Karpas-422 (cell line): ENCODE measurements at regions not wholly inside any gene's neighbourhood (a gene's known extent, or its start where the extent isn't known, plus 50 kb on each side); places are given as distances from the start of the nearest gene placed in this dataset.

Source experiments
- DNase-seq: peaks from one replicate; pipeline ENCODE4 v3.0.0-alpha.2; 2015
- H2AFZ ChIP-seq: fragments of 200-600 bp; sonication (generic); 2 replicates; pipeline ENCODE4 v1.6.1; 2014; ENCODE audit warnings: antibody characterized with exemption, low read length, mixed read lengths
- H3K27ac ChIP-seq: fragments of 200-600 bp; sonication (generic); 2 replicates; pipeline ENCODE4 v1.5.1; 2014; ENCODE audit warnings: mild to moderate bottlenecking, low read length, moderate library complexity
- H3K27me3 ChIP-seq: fragments of 200-600 bp; sonication (generic); 2 replicates; pipeline ENCODE4 v1.6.1; 2014; ENCODE audit warnings: low read length, mixed read lengths
- H3K36me3 ChIP-seq: fragments of 200-600 bp; sonication (generic); 2 replicates; pipeline ENCODE4 v1.6.1; 2014; ENCODE audit warnings: low read length, mixed read lengths; ENCODE audit not compliant: insufficient read depth
- H3K4me1 ChIP-seq: fragments of 200-600 bp; sonication (generic); 2 replicates; pipeline ENCODE4 v1.6.1; 2014; ENCODE audit warnings: mild to moderate bottlenecking, low read length, mixed read lengths
- H3K4me2 ChIP-seq: fragments of 200-600 bp; sonication (generic); 2 replicates; pipeline ENCODE4 v1.6.1; 2014; ENCODE audit warnings: low read length, low read depth, mild to moderate bottlenecking; ENCODE audit not compliant: poor library complexity, severe bottlenecking
- H3K4me3 ChIP-seq: fragments of 200-600 bp; sonication (generic); 2 replicates; pipeline ENCODE4 v1.5.1; 2014; ENCODE audit warnings: mild to moderate bottlenecking, antibody characterized with exemption, low read length, mixed read lengths
- H3K79me2 ChIP-seq: fragments of 200-600 bp; sonication (generic); 2 replicates; pipeline ENCODE4 v1.6.1; 2014; ENCODE audit warnings: mild to moderate bottlenecking, low read length, mixed read lengths
- H3K9ac ChIP-seq: fragments of 200-600 bp; sonication (generic); 2 replicates; pipeline ENCODE4 v1.6.0; 2014; ENCODE audit warnings: low read length
- H3K9me2 ChIP-seq: fragments of 200-600 bp; sonication (generic), shearing (Covaris generic); replicated peaks from 2 replicates; pipeline ENCODE4 v1.6.0; 2014; ENCODE audit warnings: mild to moderate bottlenecking, low read length, moderate library complexity; ENCODE audit not compliant: insufficient read depth
- H3K9me3 ChIP-seq: fragments of 300-700, 200-600 bp; sonication (generic); 2 replicates; pipeline ENCODE4 v1.6.1; 2014; ENCODE audit warnings: low read length, mixed read lengths
- H4K20me1 ChIP-seq: fragments of 200-600 bp; sonication (generic); 2 replicates; pipeline ENCODE4 v1.6.1; 2014; ENCODE audit warnings: mild to moderate bottlenecking, antibody characterized with exemption, low read length, low read depth; ENCODE audit not compliant: insufficient read depth

DNA sequence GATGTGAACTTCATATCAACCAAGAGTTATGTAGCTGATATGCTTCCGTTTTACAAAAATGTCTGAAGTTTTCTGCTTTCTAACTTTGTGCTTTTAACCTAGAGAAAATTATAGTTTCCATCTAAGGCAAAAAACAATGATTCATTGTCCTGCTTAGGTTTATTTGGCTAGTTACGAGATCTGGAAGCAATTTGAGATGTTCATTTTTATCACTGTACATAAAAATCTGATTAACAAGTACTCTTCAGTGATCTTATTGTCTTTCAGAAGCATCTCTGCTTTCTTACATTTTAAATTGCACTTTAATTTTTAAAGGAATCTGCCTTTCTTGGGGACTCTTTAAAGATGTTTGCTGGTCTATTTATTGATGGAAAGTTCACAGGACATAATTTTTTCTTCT lies 188.1 kb downstream of the RFC3 start:
- Histone ChIP-seq H3K27me3 (no peaks in the 10 kb centered on the region), H3K4me1 (no peaks in the 10 kb centered on the region), H3K4me2 (no peak overlapping the region), H3K4me3 (no peak overlapping the region), H3K9me2 (no peaks in the 10 kb centered on the region), H3K9me3 (no peaks in the 10 kb centered on the region), H3K27ac (no peak overlapping the region), H2AFZ (no peak overlapping the region), H3K9ac (no peak overlapping the region), H3K36me3 (no peaks in the 10 kb centered on the region), H4K20me1 (no peaks in the 10 kb centered on the region), H3K79me2 (no peaks in the 10 kb centered on the region)
- no peak for DNase-seq

- no peaks in the 10 kb centered on the region for H3K27me3 ChIP-seq
- H3K4me3 ChIP-seq = no peak overlapping the region
- no peak for DNase-seq
- no peaks in the 10 kb centered on the region for H4K20me1 ChIP-seq
- H3K36me3 ChIP-seq = no peaks in the 10 kb centered on the region
- no peak overlapping the region for H3K4me2 ChIP-seq
- H3K9ac ChIP-seq = no peak overlapping the region
- H3K9me3 ChIP-seq = no peaks in the 10 kb centered on the region
- H3K79me2 ChIP-seq = no peaks in the 10 kb centered on the region
- no peak overlapping the region for H2AFZ ChIP-seq
- H3K9me2 ChIP-seq = no peaks in the 10 kb centered on the region
- H3K4me1 ChIP-seq = peaks cover 5% of the 10 kb centered on the region; the same call in 1 of the 2 replicates
- no peak overlapping the region for H3K27ac ChIP-seq
These were observed 193.7 kb downstream of the RFC3 start for GRCh38 chr13:34011552-34012085.

GRCh38 chr13:34012382-34012781 lies 194.4 kb downstream of the RFC3 start:
- H3K9me3 ChIP-seq = no peaks in the 10 kb centered on the region
- no peaks in the 10 kb centered on the region for H3K36me3 ChIP-seq
- H3K4me1 ChIP-seq = peaks cover 5% of the 10 kb centered on the region; the same call in 1 of the 2 replicates
- no peak overlapping the region for H3K9ac ChIP-seq
- H3K27ac ChIP-seq = no peak overlapping the region
- no peak for DNase-seq
- no peak overlapping the region for H2AFZ ChIP-seq
- H4K20me1 ChIP-seq = no peaks in the 10 kb centered on the region
- no peaks in the 10 kb centered on the region for H3K9me2 ChIP-seq
- no peak overlapping the region for H3K4me2 ChIP-seq
- no peak overlapping the region for H3K4me3 ChIP-seq
- H3K79me2 ChIP-seq = no peaks in the 10 kb centered on the region
- no peaks in the 10 kb centered on the region for H3K27me3 ChIP-seq

GRCh38 chr13:34013061-34013460 lies 195.1 kb downstream of the RFC3 start:
- DNase-seq = no peak
- no peaks in the 10 kb centered on the region for H3K27me3 ChIP-seq
- no peaks in the 10 kb centered on the region for H3K79me2 ChIP-seq
- no peak overlapping the region for H2AFZ ChIP-seq
- no peaks in the 10 kb centered on the region for H3K9me2 ChIP-seq
- no peaks in the 10 kb centered on the region for H3K36me3 ChIP-seq
- H3K9me3 ChIP-seq = no peaks in the 10 kb centered on the region
- peaks cover 5% of the 10 kb centered on the region; the same call in 1 of the 2 replicates for H3K4me1 ChIP-seq
- no peaks in the 10 kb centered on the region for H4K20me1 ChIP-seq
- H3K4me2 ChIP-seq = no peak overlapping the region
- no peak overlapping the region for H3K4me3 ChIP-seq
- H3K27ac ChIP-seq = no peak overlapping the region
- H3K9ac ChIP-seq = no peak overlapping the region

DNA sequence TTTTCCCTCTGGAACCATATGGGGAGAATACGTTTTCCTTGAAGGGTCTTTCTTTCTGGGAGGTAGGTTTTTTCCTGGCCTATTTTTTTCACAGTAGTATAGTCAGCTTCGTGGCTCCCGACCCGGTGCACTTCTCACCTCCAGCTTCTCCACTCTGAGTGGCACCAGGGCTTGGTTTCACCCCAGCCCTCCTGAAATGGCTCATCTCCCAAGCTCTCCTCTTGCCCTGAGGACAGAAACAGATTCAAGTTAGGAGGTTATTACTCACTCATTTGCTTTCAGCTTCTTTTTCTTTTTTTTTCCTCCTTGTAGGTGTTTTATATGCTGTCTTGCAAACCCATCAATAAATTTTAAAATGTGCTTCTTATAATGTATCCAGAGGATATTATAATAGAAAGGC lies 199.3 kb downstream of the RFC3 start:
- Histone ChIP-seq H3K4me2 (no peak overlapping the region), H3K9me3 (peaks cover 2% of the 10 kb centered on the region; the same call in 1 of the 2 replicates), H3K4me1 (peaks cover 2% of the 10 kb centered on the region; the same call in 1 of the 2 replicates), H3K36me3 (no peaks in the 10 kb centered on the region), H3K27ac (no peak overlapping the region), H3K79me2 (no peaks in the 10 kb centered on the region), H3K27me3 (no peaks in the 10 kb centered on the region; the same call in 1 of the 2 replicates), H3K4me3 (no peak overlapping the region), H4K20me1 (no peaks in the 10 kb centered on the region), H3K9me2 (no peaks in the 10 kb centered on the region), H3K9ac (no peak overlapping the region), H2AFZ (no peak overlapping the region)
- DNase-seq = no peak

GRCh38 chr13:34019870-34020269 lies 201.9 kb downstream of the RFC3 start:
- Histone ChIP-seq H4K20me1 (no peaks in the 10 kb centered on the region), H2AFZ (no peak overlapping the region), H3K9ac (no peak overlapping the region), H3K27ac (no peak overlapping the region), H3K9me3 (peaks cover 4% of the 10 kb centered on the region; the same call in 1 of the 2 replicates), H3K4me1 (no peaks in the 10 kb centered on the region), H3K79me2 (no peaks in the 10 kb centered on the region), H3K4me2 (no peak overlapping the region), H3K9me2 (no peaks in the 10 kb centered on the region), H3K27me3 (no peaks in the 10 kb centered on the region; the same call in 1 of the 2 replicates), H3K36me3 (no peaks in the 10 kb centered on the region), H3K4me3 (no peak overlapping the region)
- no peak for DNase-seq

DNA sequence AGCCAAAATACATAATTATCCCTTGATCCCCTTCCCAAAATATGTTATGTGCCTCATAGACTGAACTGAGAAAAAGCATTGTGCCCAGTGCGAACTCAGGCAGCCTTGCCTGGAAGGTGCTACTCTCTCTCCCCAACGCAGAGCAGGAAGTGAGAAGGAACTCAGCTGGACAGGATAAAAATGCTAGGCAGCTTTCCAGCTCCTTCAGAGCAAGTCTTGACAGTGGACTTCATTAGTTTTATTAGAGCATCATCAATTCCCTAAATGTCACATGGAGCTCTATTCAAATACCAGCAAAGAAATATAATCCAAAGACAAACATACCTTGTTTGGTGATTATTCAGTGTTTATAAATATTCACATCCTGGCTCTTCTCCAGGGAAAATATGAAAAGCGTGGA lies 202.4 kb downstream of the RFC3 start:
- Histone ChIP-seq H3K9ac (no peak overlapping the region), H3K79me2 (no peaks in the 10 kb centered on the region), H3K4me1 (no peaks in the 10 kb centered on the region), H2AFZ (no peak overlapping the region), H4K20me1 (no peaks in the 10 kb centered on the region), H3K4me2 (no peak overlapping the region), H3K36me3 (no peaks in the 10 kb centered on the region), H3K4me3 (no peak overlapping the region), H3K9me3 (peaks cover 4% of the 10 kb centered on the region; the same call in 1 of the 2 replicates), H3K27ac (no peak overlapping the region), H3K9me2 (no peaks in the 10 kb centered on the region), H3K27me3 (no peaks in the 10 kb centered on the region; the same call in 1 of the 2 replicates)
- no peak for DNase-seq

DNA sequence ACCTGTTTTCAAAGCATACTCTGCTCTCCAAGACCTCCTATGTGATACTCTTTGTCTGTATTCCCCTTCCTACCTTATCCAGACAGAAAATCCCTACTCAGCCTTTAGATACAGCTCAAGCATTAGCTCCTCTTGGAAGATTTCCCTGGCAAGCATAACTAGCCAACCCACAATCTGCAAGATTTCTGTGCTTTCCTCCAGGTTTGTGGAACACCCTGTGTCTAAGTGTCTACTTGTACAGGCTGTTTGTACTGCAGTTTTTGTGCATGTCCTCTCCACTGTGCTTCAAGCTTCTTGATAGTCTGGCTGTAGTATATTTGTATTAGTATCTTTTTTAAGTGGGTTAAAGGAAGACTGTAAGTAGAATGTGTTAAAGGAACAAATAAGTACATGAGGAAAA lies 203.7 kb downstream of the RFC3 start:
- H4K20me1 ChIP-seq = no peaks in the 10 kb centered on the region
- no peak overlapping the region for H3K4me2 ChIP-seq
- no peaks in the 10 kb centered on the region for H3K36me3 ChIP-seq
- H3K4me1 ChIP-seq = no peaks in the 10 kb centered on the region
- no peak overlapping the region for H2AFZ ChIP-seq
- no peak overlapping the region for H3K4me3 ChIP-seq
- H3K9me2 ChIP-seq = no peaks in the 10 kb centered on the region
- no peak overlapping the region for H3K9ac ChIP-seq
- no peak for DNase-seq
- peaks cover 9% of the 10 kb centered on the region for H3K9me3 ChIP-seq
- no peaks in the 10 kb centered on the region; the same call in 1 of the 2 replicates for H3K27me3 ChIP-seq
- H3K79me2 ChIP-seq = no peaks in the 10 kb centered on the region
- H3K27ac ChIP-seq = no peak overlapping the region
